GM12872 (cell line): ENCODE measurements at regions not wholly inside any gene's neighbourhood (a gene's known extent, or its start where the extent isn't known, plus 50 kb on each side); places are given as distances from the start of the nearest gene placed in this dataset.

Experiments used
- CTCF ChIP-seq: IDR thresholded peaks from 3 replicates; pipeline ENCODE4 v1.5.1; 2011; ENCODE audit warnings: low read depth, mild to moderate bottlenecking, low read length, moderate library complexity; ENCODE audit not compliant: insufficient read depth

GRCh38 chr18:8910186-8910822, 192.2 kb upstream of the NDUFV2 start:
- TF ChIP-seq CTCF = no peak

DNA sequence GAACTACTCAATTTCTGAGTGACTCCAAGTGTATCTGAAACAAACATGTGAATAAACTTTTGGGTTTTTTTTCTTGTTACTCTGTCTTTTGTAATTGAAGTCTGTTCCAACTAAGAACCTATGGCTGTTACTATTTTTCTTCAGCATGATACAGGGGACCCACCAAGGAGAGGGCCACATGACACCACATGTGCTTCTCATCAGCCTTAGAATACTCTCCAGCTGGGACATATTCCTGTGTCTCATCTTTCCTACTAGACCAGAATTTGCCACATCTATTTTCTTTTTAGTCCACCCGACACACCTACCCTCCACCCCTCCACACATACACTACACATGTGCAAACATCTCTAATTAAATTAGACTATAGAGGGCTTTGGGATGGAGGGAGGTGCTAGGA, 191.7 kb upstream of the NDUFV2 start:
- no peak for TF ChIP-seq CTCF

DNA sequence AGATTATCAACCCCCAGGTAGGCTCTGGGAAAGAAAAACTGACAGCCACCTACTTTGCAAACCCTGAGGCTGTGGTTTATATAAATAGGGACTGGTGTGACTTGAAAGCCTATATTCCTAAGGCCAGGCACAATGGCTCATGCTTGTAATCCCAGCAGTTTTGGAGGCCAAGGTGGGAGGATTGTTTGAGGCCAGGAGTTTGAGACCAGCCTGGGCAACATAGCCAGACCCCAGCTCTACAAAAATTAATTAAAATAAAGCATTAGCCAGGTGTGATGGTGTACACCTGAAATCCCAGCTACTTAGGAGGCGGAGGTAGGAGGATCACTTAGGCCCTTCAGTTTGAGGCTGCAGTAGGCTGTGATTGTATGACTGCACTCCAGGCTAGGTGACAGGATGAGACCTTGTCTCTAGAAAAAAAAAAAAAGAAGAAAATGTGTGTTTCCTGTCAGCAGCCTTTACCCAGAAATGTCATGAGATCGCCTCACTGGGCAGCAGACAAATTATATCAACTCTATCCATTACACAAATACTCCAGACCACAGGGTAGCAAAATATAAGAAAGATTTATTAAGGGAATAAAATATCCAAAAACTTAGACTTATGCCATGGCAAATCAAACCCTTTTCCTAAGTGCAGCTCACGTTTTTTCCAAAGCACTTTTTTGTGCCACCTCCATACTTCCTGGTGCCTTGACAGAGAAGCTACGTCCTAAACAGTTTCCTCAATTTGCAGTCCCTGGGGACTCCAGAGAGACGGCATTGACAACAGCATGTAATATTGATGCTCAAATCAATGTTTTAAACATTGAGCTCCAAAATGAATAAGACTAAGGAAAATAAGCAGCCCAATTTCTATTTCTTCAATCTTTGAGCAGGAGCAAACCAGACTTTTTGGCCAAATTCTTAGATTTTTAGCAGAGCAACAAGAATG, 190.8 kb upstream of the NDUFV2 start:
- no peak for TF ChIP-seq CTCF

DNA sequence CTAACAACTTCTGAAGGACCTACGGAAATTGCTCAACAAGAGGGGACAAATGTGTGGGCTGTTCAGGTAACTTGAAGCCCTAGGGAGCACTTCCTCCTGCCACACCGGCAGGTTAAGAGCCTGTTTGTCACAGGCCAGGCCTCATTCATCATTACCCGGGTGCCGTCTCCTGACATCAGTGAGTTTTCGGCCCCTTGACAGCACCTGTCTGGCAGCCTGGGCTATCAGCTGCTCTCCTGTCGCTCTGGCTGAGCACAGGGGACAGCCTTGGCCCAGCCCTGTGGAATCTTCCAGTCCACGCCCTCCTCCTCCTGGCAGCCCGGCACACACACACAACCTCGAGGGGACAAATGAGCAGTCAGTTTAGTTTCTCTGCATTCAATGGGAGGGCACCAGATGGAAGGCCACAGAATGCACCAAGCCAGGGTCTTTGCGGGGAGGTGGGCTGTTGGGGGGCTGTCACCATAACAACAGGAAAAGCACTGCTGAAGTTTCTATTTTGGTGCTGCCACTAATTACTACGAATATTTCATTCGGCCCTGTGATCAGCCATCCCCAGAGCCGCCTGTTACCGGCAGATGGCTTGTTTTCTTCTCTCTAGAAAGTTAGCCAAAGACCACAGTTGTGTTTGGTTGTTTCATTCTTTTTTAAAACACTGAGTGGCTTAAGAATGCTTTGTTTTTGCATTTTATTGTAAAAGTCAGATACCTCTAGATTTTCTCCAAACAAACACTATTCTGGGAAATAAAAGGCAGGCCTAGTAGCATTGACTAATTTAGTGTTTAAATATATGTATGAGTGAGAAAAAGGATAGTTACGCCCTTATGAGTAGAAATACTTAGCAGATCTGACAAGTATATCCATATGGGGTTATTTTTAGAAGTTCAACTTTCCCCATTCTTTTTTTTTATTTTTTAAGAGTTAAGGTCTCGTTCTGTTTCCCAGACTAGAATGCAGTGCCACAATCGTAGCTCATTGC, 189.9 kb upstream of the NDUFV2 start:
- TF ChIP-seq CTCF = no peak

GRCh38 chr18:8926464-8926863, 176.0 kb upstream of the NDUFV2 start:
- TF ChIP-seq CTCF = no peak

DNA sequence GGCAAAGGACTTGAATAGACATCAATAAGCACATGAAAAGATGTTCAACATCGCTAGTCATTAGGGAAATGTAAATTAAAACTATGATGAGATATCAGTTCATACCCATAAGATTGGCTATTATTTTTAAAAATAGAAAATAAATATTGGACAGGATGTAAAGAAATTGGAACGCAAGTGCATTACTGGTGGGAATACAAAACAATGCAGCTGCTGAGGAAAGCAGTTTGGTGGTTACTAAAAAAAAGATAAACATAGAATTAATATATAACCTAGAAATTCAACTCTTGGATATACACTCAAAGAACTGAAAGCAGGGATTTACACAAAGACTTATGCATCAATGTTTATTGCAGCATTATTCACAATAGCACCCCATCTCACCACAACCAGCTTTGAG, 174.5 kb upstream of the NDUFV2 start:
- TF ChIP-seq CTCF = no peak
